CD4-positive, alpha-beta T cell (primary cell): ENCODE measurements at regions not wholly inside any gene's neighbourhood (a gene's known extent, or its start where the extent isn't known, plus 50 kb on each side); places are given as distances from the start of the nearest gene placed in this dataset.
A peak's percentile ranks its signal among the peaks of the same experiment; 100 is the strongest.

Experiments used
- ATAC-seq: fragments of 200-7000 bp; cut with Tn5 transposase; one replicate; pipeline ENCODE4 v1.10.0; 2022; ENCODE audit warnings: mild to moderate bottlenecking; ENCODE audit not compliant: poor library complexity
- CTCF ChIA-PET: fragments of 350-600 bp; sonication (Branson Sonifier 250); formaldehyde crosslinking; loops from one replicate; lab custom pipeline; 2021; ENCODE audit warnings: antibody characterized with exemption, inconsistent platforms; lab: Charles Lee
- POLR2A ChIA-PET: fragments of 350-600 bp; sonication (Branson Sonifier 250); formaldehyde crosslinking; loops from one replicate; lab custom pipeline; 2021; ENCODE audit warnings: antibody characterized with exemption, inconsistent platforms; lab: Charles Lee
- DNase-seq, 14 experiments: peaks; one replicate each; pipeline ENCODE4 v3.0.0-alpha.2; 2013 to 2020; ENCODE audit warnings: mixed read lengths in 2 of 14
- H3K27ac ChIP-seq, 2 donors: one replicate each; pipeline versions ENCODE4 v1.5.1 to v1.7.0; 2013; ENCODE audit warnings: low read length in 2 of 2, low read depth in 1 of 2, mild to moderate bottlenecking in 1 of 2
- H3K27me3 ChIP-seq, 2 experiments: 1 replicate in 1 of 2; 2 replicates in 1 of 2; pipeline versions ENCODE4 v1.6.1 to v1.7.0; 2013; ENCODE audit warnings: low read length in 2 of 2, control low read depth in 1 of 2, mild to moderate bottlenecking in 1 of 2, moderate library complexity in 1 of 2; ENCODE audit not compliant: insufficient read depth in 2 of 2, control insufficient read depth in 1 of 2
- H3K36me3 ChIP-seq: one replicate; pipeline ENCODE4 v1.6.1; 2013; ENCODE audit warnings: low read length, control low read depth; ENCODE audit not compliant: insufficient read depth
- H3K4me1 ChIP-seq: one replicate; pipeline ENCODE4 v1.6.1; 2013; ENCODE audit warnings: low read length, control low read depth; ENCODE audit not compliant: insufficient read depth
- H3K4me3 ChIP-seq: one replicate; pipeline ENCODE4 v1.5.1; 2013; ENCODE audit warnings: mild to moderate bottlenecking, low read length, moderate library complexity
- H3K9me3 ChIP-seq, 2 experiments: 1 replicate in 1 of 2; 2 replicates in 1 of 2; pipeline versions ENCODE4 v1.6.1 to v1.7.0; 2013; ENCODE audit warnings: low read length in 2 of 2, mild to moderate bottlenecking in 2 of 2, control low read depth in 1 of 2, moderate library complexity in 1 of 2; ENCODE audit not compliant: control insufficient read depth in 1 of 2, insufficient read depth in 1 of 2
- H3K27ac Mint-ChIP-seq: one replicate; pipeline ENCODE4 v1.8.0; 2020; ENCODE audit warnings: mixed read lengths
- H3K27me3 Mint-ChIP-seq: one replicate; pipeline ENCODE4 v1.8.0; 2021; ENCODE audit warnings: mixed read lengths
- H3K36me3 Mint-ChIP-seq: one replicate; pipeline ENCODE4 v1.8.0; 2021; ENCODE audit warnings: low read depth, mixed read lengths
- H3K4me1 Mint-ChIP-seq: one replicate; pipeline ENCODE4 v1.8.0; 2021; ENCODE audit warnings: low read depth, mixed read lengths
- H3K4me3 Mint-ChIP-seq: one replicate; pipeline ENCODE4 v1.8.0; 2020; ENCODE audit warnings: mild to moderate bottlenecking, mixed read lengths
- H3K9me3 Mint-ChIP-seq: one replicate; pipeline ENCODE4 v1.8.0; 2020; ENCODE audit warnings: mixed read lengths
- intact Hi-C, 2 experiments: fragments of 100-400 bp; cut with DNase I in 1 of 2; cut with micrococcal nuclease in 1 of 2; formaldehyde crosslinking; loops; one replicate each; pipeline versions ENCODE4 v1.15.1 to v1.9.0; 2023 to 2025; cut with DNase I, micrococcal nuclease
- TF ChIP-seq, protein P1 (sequence below): fragments of 200-600 bp; IDR thresholded peaks from one replicate; pipeline ENCODE4 v1.8.0; 2022; ENCODE audit warnings: antibody characterized with exemption, mild to moderate bottlenecking

DNA sequence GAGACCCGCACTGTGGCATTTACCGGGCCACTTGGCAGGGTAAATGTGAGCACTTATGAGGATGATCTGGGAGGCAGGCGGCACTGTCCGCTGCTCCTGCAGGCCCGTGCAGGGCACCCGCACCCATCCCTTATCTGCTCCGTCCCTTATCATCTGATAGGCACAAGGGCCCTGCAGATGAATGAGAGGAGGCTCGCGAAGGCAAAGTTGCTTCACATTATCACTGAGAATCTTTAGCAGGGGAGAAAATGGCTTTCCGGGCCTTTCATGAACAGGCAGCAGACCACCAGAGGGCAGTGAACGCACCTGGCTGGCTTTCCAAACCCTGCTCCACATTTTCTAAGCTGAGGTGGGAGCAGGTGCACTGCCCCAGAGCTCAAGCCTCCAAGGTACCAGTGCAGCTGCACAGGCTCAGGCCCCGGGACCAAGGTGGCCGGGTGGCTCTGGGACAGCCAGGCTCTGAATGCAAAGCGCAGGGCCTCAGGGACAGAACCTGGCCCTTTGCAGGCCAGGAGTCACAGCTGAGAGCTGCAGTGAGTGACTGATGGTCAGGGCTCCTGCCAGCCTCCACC is 165.6 kb downstream of the SHANK2 start:
- CTCF ChIA-PET: no interaction called here
- no peaks in the 10 kb centered on the region for H3K27me3 ChIP-seq
- H3K4me3 ChIP-seq: no peak overlapping the region
- Mint-ChIP-seq H3K36me3 (no peaks in the 10 kb centered on the region), H3K4me1 (no peaks in the 10 kb centered on the region), H3K27me3 (no peaks in the 10 kb centered on the region), H3K9me3 (no peaks in the 10 kb centered on the region), H3K27ac (no peak overlapping the region), H3K4me3 (no peak overlapping the region)
- ATAC-seq (no peak), DNase-seq (peak in 1 of 14 experiments; percentile 4)
- no peaks in the 10 kb centered on the region for H3K9me3 ChIP-seq
- POLR2A ChIA-PET: no interaction called here
- no peaks in the 10 kb centered on the region for H3K4me1 ChIP-seq
- no peak overlapping the region for H3K27ac ChIP-seq
- H3K36me3 ChIP-seq: no peaks in the 10 kb centered on the region
- intact Hi-C loops: no loop called here
- TF ChIP-seq, protein P1, sequence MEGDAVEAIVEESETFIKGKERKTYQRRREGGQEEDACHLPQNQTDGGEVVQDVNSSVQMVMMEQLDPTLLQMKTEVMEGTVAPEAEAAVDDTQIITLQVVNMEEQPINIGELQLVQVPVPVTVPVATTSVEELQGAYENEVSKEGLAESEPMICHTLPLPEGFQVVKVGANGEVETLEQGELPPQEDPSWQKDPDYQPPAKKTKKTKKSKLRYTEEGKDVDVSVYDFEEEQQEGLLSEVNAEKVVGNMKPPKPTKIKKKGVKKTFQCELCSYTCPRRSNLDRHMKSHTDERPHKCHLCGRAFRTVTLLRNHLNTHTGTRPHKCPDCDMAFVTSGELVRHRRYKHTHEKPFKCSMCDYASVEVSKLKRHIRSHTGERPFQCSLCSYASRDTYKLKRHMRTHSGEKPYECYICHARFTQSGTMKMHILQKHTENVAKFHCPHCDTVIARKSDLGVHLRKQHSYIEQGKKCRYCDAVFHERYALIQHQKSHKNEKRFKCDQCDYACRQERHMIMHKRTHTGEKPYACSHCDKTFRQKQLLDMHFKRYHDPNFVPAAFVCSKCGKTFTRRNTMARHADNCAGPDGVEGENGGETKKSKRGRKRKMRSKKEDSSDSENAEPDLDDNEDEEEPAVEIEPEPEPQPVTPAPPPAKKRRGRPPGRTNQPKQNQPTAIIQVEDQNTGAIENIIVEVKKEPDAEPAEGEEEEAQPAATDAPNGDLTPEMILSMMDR: no peak

DNA sequence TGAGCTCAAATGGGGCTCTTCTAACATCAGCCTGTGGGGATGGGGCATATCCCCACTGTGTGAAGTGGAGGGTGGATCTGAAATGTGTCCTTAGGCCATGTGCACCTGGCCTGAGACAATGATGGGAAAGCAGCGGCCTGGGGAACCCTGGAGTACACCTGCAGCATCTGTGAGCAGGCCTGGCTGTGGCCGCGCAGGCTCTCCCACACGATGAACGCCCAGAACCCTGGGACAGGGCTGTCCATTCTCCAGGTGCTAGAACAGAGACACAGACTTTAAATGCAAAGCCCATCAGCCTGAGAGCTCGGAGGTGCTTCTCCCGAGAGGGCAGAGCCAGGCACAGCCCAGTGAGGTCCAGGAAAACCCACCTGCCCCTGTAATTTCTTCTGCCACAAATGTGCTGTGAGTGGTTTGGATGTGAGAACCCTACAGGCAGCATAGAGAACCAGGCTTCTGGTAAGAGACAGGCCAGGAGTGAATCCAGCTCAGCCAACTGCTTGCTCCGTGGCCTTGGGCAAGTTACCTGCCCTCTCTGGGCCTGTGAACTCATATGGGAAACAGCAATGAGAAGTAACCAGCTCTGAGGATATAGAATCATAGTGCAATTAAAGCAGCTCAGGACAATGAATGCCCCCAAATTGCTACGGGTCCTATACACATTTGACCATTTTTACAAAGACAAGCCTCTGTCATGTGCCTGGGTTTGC is 167.9 kb downstream of the SHANK2 start:
- Mint-ChIP-seq H3K27ac (no peak overlapping the region), H3K9me3 (no peaks in the 10 kb centered on the region), H3K27me3 (no peaks in the 10 kb centered on the region), H3K36me3 (no peaks in the 10 kb centered on the region), H3K4me3 (no peak overlapping the region), H3K4me1 (no peaks in the 10 kb centered on the region)
- Histone ChIP-seq H3K4me1 (no peaks in the 10 kb centered on the region), H3K27ac (no peak overlapping the region), H3K27me3 (no peaks in the 10 kb centered on the region), H3K36me3 (no peaks in the 10 kb centered on the region), H3K4me3 (no peak overlapping the region), H3K9me3 (peaks cover 0 to 4% of the 10 kb centered on the region in 2 experiments)
- ChIA-PET POLR2A (interaction anchor here (0.7 kb wide), 1 partner anchor 364 kb away, joined by 3 read pairs; no protein-coding TSS in a partner anchor), CTCF (no interaction called here)
- TF ChIP-seq, protein P1: no peak
- DNase-seq: no peak
- no peak for ATAC-seq
- intact Hi-C loops: no loop called here

- Histone ChIP-seq H3K4me1 (no peaks in the 10 kb centered on the region), H3K27ac (no peak overlapping the region), H3K4me3 (no peak overlapping the region), H3K36me3 (no peaks in the 10 kb centered on the region), H3K9me3 (peaks cover 0 to 4% of the 10 kb centered on the region in 2 experiments), H3K27me3 (no peaks in the 10 kb centered on the region)
- CTCF ChIA-PET: no interaction called here
- Mint-ChIP-seq H3K9me3 (no peaks in the 10 kb centered on the region), H3K27me3 (no peaks in the 10 kb centered on the region), H3K36me3 (no peaks in the 10 kb centered on the region), H3K4me1 (no peaks in the 10 kb centered on the region), H3K4me3 (no peak overlapping the region), H3K27ac (no peak overlapping the region)
- ATAC-seq: no peak
- DNase-seq: no peak
- intact Hi-C loops: no loop called here
- TF ChIP-seq, protein P1: no peak
- POLR2A ChIA-PET: no interaction called here
These were observed 169.3 kb downstream of the SHANK2 start for GRCh38 chr11:71083105-71083504.
